ENCODE measurements at regions not wholly inside any gene's neighbourhood (a gene's known extent, or its start where the extent isn't known, plus 50 kb on each side); places are given as distances from the start of the nearest gene placed in this dataset.

DNA sequence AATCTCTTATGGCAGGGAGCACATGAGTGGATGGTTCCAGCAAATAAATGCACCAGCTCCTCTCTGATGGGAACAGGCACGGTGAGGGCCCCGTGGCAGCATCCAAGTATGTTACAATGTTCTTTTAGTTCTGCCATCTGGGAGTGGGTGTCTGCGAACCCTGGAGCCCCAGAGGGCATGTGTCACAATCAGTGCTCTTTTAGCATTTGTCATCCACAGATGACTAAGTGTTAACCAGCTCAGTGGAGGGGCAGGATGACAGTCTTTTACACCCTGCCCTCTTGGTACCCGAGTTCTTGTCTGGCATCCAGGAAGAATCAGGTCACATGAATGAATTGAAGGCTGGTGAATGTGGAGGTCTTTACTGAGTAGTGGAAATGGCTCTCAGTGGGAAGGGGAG is 560.4 kb upstream of the FLRT2 start:
- Histone ChIP-seq H3K9me3 (ENCODE audit: control insufficient read depth, insufficient read depth, low read length) (no peaks in the 10 kb centered on the region), H3K36me3 (ENCODE audit: control insufficient read depth, insufficient read depth, low read length) (no peaks in the 10 kb centered on the region), H3K27ac (ENCODE audit: low read depth, low read length) (no peak overlapping the region), H3K4me1 (ENCODE audit: control insufficient read depth, insufficient read depth, low read length) (no peaks in the 10 kb centered on the region), H3K4me3 (ENCODE audit: low read depth, low read length) (no peak overlapping the region), H3K27me3 (ENCODE audit: control insufficient read depth, insufficient read depth, low read length) (no peaks in the 10 kb centered on the region)
- no peak for DNase-seq (ENCODE audit: low read depth in 4 of 6, low spot score in 6 of 6)
- WGBS (ENCODE audit: insufficient coverage), result 56% methylated on average over 4 of the region's 4 CpGs

DNA sequence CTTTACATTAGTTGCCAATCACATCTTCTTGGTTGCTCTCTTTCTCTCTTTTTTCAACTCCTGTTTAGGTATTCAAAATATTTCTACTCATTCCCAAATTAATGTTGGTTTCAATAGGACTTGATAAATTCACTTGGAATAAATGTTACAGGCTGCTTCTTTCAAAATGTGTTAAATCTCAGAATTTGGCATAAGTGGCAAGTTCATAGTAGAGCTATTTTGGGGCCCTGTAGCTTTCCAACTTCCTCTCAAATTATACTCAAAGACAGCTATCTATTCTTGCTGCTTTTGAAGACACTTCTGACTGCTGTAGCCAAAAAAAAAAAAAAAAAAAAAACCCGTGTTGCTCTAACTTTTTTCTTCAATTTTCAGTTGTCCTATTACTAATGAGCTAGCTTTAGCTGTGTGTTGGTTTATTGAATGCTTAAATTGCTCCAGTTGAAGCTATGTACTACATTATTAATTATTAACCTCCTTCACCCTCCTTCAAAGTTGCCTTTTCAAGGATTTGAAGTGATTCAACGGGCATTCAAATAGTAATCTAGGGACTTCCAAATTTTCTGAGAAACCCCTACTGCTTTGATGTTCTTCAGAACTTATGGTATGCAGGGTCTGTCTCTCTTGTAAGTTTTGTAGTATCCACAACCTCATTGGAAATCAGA is 554.6 kb upstream of the FLRT2 start:
- H3K4me1 ChIP-seq (ENCODE audit: control insufficient read depth, insufficient read depth, low read length), result no peaks in the 10 kb centered on the region
- H3K27ac ChIP-seq (ENCODE audit: low read depth, low read length), result no peak overlapping the region
- no CpG with 5 or more reads among the region's 2 CpGs for WGBS (ENCODE audit: insufficient coverage)
- no peaks in the 10 kb centered on the region for H3K36me3 ChIP-seq (ENCODE audit: control insufficient read depth, insufficient read depth, low read length)
- DNase-seq (ENCODE audit: low read depth in 4 of 6, low spot score in 6 of 6), result peak in 1 of 6 donors; percentile 72
- H3K4me3 ChIP-seq (ENCODE audit: low read depth, low read length), result no peak overlapping the region
- H3K9me3 ChIP-seq (ENCODE audit: control insufficient read depth, insufficient read depth, low read length), result no peaks in the 10 kb centered on the region
- no peaks in the 10 kb centered on the region for H3K27me3 ChIP-seq (ENCODE audit: control insufficient read depth, insufficient read depth, low read length)

DNA sequence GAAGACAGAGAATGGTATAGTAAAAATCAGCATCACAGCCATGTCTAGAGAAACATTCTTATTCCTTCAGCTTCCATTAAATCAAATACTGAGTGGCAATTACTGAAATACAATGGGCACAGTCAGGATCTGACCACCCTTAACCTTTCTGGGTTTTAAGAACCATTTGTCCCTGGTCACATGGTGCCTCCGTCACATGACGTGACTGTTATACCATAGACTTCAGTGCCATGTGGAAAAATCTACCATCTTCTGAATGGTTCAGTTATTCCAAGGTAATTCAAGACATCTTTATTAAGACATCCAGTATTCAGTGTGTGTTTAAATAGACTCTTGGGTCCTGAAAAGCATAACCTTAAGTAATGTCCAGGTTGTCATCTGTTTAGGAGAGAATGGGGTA is 553.1 kb upstream of the FLRT2 start:
- DNase-seq (ENCODE audit: low read depth in 4 of 6, low spot score in 6 of 6), result no peak
- Histone ChIP-seq H3K27me3 (ENCODE audit: control insufficient read depth, insufficient read depth, low read length) (no peaks in the 10 kb centered on the region), H3K4me3 (ENCODE audit: low read depth, low read length) (no peak overlapping the region), H3K27ac (ENCODE audit: low read depth, low read length) (no peak overlapping the region), H3K9me3 (ENCODE audit: control insufficient read depth, insufficient read depth, low read length) (no peaks in the 10 kb centered on the region), H3K4me1 (ENCODE audit: control insufficient read depth, insufficient read depth, low read length) (no peaks in the 10 kb centered on the region), H3K36me3 (ENCODE audit: control insufficient read depth, insufficient read depth, low read length) (no peaks in the 10 kb centered on the region)
- WGBS (ENCODE audit: insufficient coverage), result no CpG with 5 or more reads among the region's 2 CpGs

DNA sequence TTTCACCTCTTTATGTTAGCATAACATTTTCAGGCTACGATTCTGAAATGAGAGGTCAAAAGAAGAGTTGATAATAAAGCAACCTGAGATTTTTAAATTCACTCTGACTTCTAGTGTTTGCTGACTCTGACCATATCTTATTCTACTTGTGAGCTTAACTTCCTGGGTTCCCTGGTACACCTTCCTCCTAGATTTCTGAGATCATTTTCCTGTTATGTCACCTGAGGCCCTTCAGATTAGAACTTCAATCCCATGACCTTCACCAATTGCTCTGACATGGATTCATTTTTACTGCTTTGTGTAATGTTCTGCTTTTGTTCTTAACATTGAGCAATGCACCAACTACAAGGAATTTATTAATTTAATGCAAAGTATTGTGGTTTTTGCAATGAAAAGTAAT is 542.9 kb upstream of the FLRT2 start:
- H3K4me3 ChIP-seq (ENCODE audit: low read depth, low read length), result no peak overlapping the region
- H3K9me3 ChIP-seq (ENCODE audit: control insufficient read depth, insufficient read depth, low read length), result no peaks in the 10 kb centered on the region
- H3K4me1 ChIP-seq (ENCODE audit: control insufficient read depth, insufficient read depth, low read length), result no peaks in the 10 kb centered on the region
- no peaks in the 10 kb centered on the region for H3K36me3 ChIP-seq (ENCODE audit: control insufficient read depth, insufficient read depth, low read length)
- no CpG with 5 or more reads among the region's 1 CpG for WGBS (ENCODE audit: insufficient coverage)
- H3K27ac ChIP-seq (ENCODE audit: low read depth, low read length), result no peak overlapping the region
- no peak for DNase-seq (ENCODE audit: low read depth in 4 of 6, low spot score in 6 of 6)
- no peaks in the 10 kb centered on the region for H3K27me3 ChIP-seq (ENCODE audit: control insufficient read depth, insufficient read depth, low read length)

DNA sequence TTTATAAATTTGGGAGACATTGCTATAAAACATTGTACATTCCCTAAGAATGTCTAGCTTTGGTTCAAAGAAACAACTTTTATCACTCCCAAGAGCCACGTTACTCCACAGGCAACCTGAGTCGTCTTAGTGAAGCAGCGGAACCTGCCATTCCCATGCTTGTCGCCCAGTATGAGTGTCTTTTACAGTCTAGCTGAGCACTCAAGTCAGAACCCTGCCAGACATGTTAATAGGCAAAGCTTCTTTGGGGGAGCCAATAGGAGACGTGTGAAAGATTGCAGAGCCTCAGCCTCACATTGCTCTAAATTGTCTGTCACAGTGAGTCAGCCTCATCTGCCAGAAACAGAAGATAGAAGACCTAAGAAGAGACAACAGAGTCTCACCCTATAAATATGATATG is 541.6 kb upstream of the FLRT2 start:
- Histone ChIP-seq H3K36me3 (ENCODE audit: control insufficient read depth, insufficient read depth, low read length) (no peaks in the 10 kb centered on the region), H3K4me1 (ENCODE audit: control insufficient read depth, insufficient read depth, low read length) (no peaks in the 10 kb centered on the region), H3K27me3 (ENCODE audit: control insufficient read depth, insufficient read depth, low read length) (no peaks in the 10 kb centered on the region), H3K9me3 (ENCODE audit: control insufficient read depth, insufficient read depth, low read length) (no peaks in the 10 kb centered on the region), H3K4me3 (ENCODE audit: low read depth, low read length) (no peak overlapping the region), H3K27ac (ENCODE audit: low read depth, low read length) (no peak overlapping the region)
- 73% methylated on average over 4 of the region's 5 CpGs for WGBS (ENCODE audit: insufficient coverage)
- peak in 2 of 6 donors; percentile 34 to 55 for DNase-seq (ENCODE audit: low read depth in 4 of 6, low spot score in 6 of 6)

DNA sequence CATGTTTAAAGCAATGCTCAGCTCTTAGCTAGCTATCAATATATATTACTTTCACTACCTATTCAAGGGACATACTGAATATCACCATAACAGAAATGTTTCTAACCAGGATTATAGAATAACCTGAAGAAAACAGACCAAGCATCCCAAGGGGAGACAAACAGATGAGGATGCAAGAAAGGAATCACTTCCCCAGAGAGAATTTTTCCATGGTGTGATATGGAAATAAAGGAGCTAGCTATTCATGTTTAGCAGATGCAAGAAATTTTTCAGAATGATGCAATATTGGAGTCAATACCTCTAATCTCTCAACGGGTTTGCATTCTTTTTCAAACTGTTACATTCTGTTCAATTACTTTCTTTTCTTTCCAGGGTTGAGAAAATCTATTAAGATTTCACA is 538.9 kb upstream of the FLRT2 start:
- peak in 1 of 6 donors; percentile 30 for DNase-seq (ENCODE audit: low read depth in 4 of 6, low spot score in 6 of 6)
- no peaks in the 10 kb centered on the region for H3K9me3 ChIP-seq (ENCODE audit: control insufficient read depth, insufficient read depth, low read length)

DNA sequence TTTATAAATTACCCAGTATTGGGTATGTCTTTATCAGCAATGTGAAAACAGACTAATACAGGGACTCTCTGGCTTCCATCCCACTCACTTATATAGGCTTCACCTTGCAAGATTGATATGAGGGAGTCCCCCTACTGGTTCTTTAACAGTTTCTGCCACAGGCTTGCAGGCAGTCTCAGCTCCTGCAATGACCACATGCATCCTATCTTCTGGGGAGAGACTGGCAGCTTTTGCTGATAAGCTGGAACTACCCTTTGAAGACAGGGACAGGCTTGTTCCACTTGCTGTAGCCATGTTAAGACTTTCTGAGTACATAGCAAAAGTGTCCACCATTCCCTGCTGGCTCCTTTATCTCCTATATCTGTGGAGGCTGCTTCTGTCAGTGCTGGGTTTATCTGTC is 531.7 kb upstream of the FLRT2 start:
- no peak overlapping the region for H3K27ac ChIP-seq (ENCODE audit: low read depth, low read length)
- H3K4me1 ChIP-seq (ENCODE audit: control insufficient read depth, insufficient read depth, low read length), result no peaks in the 10 kb centered on the region
- H3K36me3 ChIP-seq (ENCODE audit: control insufficient read depth, insufficient read depth, low read length), result no peaks in the 10 kb centered on the region
- no peaks in the 10 kb centered on the region for H3K27me3 ChIP-seq (ENCODE audit: control insufficient read depth, insufficient read depth, low read length)
- no peak overlapping the region for H3K4me3 ChIP-seq (ENCODE audit: low read depth, low read length)
- DNase-seq (ENCODE audit: low read depth in 4 of 6, low spot score in 6 of 6), result no peak
- H3K9me3 ChIP-seq (ENCODE audit: control insufficient read depth, insufficient read depth, low read length), result no peaks in the 10 kb centered on the region

More for the DNA sequence above, 538.9 kb upstream of the FLRT2 start:
- Histone ChIP-seq H3K36me3 (ENCODE audit: control insufficient read depth, insufficient read depth, low read length) (no peaks in the 10 kb centered on the region), H3K27ac (ENCODE audit: low read depth, low read length) (no peak overlapping the region), H3K4me1 (ENCODE audit: control insufficient read depth, insufficient read depth, low read length) (no peaks in the 10 kb centered on the region), H3K27me3 (ENCODE audit: control insufficient read depth, insufficient read depth, low read length) (no peaks in the 10 kb centered on the region), H3K4me3 (ENCODE audit: low read depth, low read length) (no peak overlapping the region)
- no CpG with 5 or more reads among the region's 1 CpG for WGBS (ENCODE audit: insufficient coverage)

DNA sequence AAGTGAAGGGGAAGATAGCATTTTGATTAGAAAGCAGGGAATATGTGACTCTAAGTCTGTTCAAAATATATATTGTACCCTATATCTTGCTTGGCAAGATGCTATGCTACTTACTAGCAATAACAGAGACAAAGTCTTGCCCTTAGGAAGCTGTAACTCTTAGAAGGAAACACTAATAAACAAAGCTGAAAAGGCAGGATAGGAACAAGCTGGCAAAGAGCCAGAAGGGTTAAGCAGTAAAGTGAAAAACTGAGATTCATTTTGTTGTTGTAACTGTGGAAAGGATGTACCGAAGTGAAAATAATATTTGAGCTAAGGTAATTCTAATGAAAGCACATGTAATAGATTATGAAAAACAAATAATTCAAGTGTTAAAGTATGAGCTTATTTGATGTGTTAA is 527.1 kb upstream of the FLRT2 start:
- Histone ChIP-seq H3K9me3 (ENCODE audit: control insufficient read depth, insufficient read depth, low read length) (no peaks in the 10 kb centered on the region), H3K4me1 (ENCODE audit: control insufficient read depth, insufficient read depth, low read length) (no peaks in the 10 kb centered on the region), H3K27me3 (ENCODE audit: control insufficient read depth, insufficient read depth, low read length) (no peaks in the 10 kb centered on the region), H3K4me3 (ENCODE audit: low read depth, low read length) (no peak overlapping the region), H3K27ac (ENCODE audit: low read depth, low read length) (no peak overlapping the region), H3K36me3 (ENCODE audit: control insufficient read depth, insufficient read depth, low read length) (no peaks in the 10 kb centered on the region)
- no CpG with 5 or more reads among the region's 1 CpG for WGBS (ENCODE audit: insufficient coverage)
- no peak for DNase-seq (ENCODE audit: low read depth in 4 of 6, low spot score in 6 of 6)

DNA sequence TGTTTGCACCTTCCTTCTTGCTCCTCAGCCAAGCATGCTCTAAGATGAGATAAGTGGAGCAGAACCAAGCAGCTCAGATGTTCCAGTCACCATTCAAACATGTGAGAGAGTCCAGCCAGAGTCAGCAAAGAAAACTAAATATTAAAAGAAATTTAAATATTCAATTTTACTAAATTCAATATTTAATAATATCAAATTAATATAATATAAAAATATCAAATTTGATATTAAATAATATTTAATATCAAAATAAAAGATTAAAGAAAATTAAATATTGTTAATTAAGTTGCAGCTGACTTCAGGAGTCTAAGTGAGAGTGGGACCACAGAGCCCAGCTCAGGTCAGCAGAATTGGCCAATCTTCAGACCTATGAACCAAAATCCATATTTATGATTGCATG is 526.1 kb upstream of the FLRT2 start:
- Histone ChIP-seq H3K9me3 (ENCODE audit: control insufficient read depth, insufficient read depth, low read length) (no peaks in the 10 kb centered on the region), H3K4me1 (ENCODE audit: control insufficient read depth, insufficient read depth, low read length) (no peaks in the 10 kb centered on the region), H3K27me3 (ENCODE audit: control insufficient read depth, insufficient read depth, low read length) (no peaks in the 10 kb centered on the region), H3K4me3 (ENCODE audit: low read depth, low read length) (no peak overlapping the region), H3K36me3 (ENCODE audit: control insufficient read depth, insufficient read depth, low read length) (no peaks in the 10 kb centered on the region), H3K27ac (ENCODE audit: low read depth, low read length) (no peak overlapping the region)
- no peak for DNase-seq (ENCODE audit: low read depth in 4 of 6, low spot score in 6 of 6)

DNA sequence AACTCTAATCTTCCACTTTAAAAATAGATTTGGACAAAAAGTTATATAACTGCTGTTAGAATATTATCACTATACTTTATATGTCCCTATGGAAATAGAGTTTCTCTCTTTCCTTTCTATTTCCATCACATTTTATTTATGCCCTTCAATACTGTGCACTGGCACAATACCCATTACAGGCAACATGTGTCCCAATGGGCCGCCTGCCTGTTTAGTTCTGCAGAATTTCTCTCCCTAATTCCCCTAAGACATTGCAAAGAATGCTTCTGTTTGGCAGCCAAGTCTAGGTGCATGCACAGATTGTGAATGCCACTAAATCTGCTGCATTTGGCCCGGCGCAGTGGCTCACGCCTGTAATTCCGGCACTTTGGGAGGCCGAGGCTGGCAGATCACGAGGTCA is 520.4 kb upstream of the FLRT2 start:
- peak in 2 of 6 donors; percentile 31 to 57 for DNase-seq (ENCODE audit: low read depth in 4 of 6, low spot score in 6 of 6)
- no peaks in the 10 kb centered on the region for H3K9me3 ChIP-seq (ENCODE audit: control insufficient read depth, insufficient read depth, low read length)
- H3K4me3 ChIP-seq (ENCODE audit: low read depth, low read length), result no peak overlapping the region
- no peaks in the 10 kb centered on the region for H3K27me3 ChIP-seq (ENCODE audit: control insufficient read depth, insufficient read depth, low read length)
- whole genome bisulfite sequencing (ENCODE audit: insufficient coverage), result 90% methylated on average over 7 of the region's 7 CpGs
- H3K4me1 ChIP-seq (ENCODE audit: control insufficient read depth, insufficient read depth, low read length), result peaks cover 3% of the 10 kb centered on the region
- no peaks in the 10 kb centered on the region for H3K36me3 ChIP-seq (ENCODE audit: control insufficient read depth, insufficient read depth, low read length)
- no peak overlapping the region for H3K27ac ChIP-seq (ENCODE audit: low read depth, low read length)
